ELF-1 (cell line): ENCODE measurements at regions not wholly inside any gene's neighbourhood (a gene's known extent, or its start where the extent isn't known, plus 50 kb on each side); places are given as distances from the start of the nearest gene placed in this dataset.

Experiments used
- DNase-seq: peaks from one replicate; pipeline ENCODE4 v3.0.0-alpha.2; 2016; ENCODE audit warnings: low read depth, low spot score

DNA sequence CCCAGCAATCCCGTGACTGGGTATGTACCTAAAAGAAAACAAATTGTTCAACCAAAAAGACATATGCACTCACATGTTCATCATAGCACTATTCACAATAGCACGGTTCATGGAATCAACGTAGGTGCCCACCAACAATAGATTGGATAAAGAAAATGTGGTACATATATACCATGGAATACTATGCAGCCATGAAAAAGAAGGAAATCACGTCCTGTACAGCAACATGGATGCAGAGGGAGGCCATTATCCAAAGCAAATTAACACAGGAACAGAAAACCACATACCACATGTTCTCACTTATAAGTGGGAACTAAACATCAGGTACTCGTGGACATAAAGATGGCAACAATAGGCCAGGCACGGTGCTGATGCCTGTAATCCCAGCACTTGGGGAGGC lies 207.9 kb upstream of the TNP1 start:
- DNase-seq, result no peak

DNA sequence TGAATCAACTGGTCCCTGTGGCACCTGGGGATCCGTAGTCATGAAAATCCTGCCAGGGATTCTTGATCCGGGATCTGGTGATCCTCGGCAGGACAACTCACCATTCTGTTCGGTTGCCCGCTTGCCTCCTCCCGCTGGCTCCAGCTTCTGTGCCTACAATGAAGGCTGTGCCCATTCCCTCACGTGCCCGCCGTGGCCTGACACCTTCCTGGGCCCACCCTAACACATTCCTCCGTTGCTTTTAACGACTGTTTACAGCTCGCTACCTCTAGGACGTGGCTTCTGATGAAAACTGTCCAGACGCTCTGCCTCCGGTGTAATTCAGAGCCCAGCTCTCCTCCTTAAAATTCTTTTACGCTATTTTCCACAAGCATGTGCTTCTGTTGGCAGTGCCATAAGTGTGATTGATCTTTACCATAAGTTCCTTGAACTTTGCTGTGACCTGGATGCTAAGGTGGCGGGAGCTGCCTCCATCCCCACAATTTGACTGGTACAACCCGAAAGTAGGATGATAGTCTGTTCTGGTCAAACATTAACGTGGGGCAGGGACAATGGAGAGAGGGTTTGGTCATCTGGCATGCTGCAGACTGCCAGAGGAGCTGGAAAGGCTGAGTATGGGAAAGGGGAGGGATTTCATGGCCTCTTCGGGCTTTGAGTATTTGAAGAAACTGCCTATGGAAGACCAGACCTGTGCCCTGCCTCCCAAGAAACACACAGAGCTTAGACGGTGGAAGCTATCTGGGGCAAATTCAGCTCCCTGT lies 206.8 kb upstream of the TNP1 start:
- DNase-seq, result no peak

DNA sequence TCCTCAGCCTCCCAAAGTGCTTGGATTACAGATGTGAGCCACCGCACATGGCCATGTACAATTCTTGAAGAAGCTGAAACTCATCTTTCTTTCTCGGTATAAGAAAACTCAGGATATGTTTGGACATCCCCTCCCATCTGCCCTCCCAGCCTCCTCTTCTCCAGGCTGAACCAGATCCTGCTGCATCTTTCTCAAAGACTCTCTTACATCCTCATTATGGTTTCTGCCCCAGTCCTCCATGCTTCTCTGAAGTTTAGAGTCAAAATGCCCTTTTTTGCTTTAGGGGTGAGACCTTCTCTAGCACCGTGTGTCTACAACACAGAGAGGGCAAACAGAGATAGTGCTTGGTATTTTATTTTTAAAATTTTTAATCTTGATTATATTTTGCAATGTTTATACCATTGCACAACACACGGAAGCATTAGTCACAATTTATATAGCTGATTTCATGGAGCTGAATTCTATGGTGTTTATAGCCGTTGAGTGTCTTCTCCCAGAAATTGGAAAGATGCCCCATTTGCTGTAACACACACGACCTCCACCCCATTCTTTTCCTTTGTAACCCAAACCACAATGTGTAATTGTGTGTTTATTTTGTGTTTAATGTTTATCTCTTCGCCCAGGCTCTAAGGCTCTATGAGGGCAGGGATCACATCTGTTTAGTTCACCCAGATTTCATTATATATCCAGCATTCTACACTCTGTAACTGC lies 206.0 kb upstream of the TNP1 start:
- no peak for DNase-seq

DNA sequence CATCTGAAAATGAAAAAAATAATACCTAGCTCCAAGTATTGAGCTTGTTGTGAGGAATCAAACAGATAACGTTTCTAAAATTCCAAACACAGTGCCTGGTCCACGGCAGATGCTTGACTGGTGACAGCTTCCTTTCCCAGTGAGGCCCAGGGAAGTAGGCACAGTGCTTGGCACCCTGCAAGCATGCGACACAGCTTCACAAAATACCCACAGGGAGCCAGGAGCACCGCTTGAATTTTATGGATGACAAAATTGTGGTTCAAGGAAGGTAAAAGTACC lies 205.1 kb upstream of the TNP1 start:
- DNase-seq, result no peak

DNA sequence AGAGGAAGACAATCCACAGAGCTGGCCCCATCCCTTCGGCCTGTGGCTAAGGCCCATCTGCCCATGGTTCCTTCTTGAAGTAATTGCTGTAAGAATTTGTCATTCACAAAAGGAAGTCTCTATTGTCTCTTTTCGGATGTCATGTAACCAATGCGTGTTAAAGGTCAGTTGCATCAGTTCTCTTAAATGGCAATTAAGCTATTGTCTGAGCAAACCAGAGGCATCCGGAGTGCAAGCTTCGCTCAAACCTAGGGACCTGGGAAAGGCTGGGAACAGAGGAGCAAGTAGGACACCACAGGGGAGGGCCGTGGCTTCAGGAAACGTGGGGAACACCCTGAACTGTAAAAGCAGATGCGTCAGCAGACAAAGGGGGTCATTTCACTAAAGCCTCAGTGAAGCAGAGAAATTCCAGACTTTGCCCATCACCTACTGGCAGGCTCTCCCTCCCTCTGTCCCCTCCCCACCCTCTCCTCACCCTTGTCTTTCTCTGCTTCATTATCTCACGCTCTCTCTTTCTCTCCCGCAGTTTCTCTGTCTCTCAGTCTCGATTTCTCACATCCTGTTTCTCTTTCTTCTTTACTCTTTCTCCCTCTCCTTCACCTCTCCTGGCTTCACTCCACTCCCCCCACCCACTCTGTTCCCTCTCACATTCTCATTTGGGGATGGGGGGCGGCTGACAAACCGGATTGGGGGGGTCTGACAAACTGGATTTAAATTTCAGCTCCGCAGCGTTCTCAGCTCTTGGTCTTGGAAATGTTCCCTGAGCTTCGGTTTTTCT lies 204.6 kb upstream of the TNP1 start:
- DNase-seq, result peak; percentile 23

DNA sequence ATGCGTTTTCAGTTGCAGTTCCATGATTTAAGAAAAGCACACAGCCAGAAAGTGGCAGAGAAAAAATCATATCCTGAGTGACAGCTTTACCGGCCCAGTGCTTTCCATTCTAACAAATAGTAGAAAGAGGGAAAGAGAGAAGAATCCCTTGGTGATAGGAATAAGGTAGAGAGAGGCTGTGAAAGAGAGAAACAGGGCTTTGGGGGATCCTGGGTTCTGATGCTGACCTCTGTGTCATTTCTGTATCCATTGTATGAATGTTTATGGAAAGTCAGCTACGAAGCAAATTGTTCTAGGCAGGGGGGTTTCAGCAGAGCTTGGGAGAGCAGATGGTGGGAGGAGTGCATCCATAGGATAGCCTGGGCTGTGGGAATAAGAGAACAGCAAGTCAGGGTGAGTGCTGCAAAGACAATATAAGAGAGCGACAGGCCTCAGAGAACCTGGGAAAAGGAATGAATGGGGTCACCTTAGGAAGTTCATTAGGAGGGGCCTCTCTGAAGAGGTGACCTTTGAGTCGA lies 203.4 kb upstream of the TNP1 start:
- DNase-seq, result no peak

DNA sequence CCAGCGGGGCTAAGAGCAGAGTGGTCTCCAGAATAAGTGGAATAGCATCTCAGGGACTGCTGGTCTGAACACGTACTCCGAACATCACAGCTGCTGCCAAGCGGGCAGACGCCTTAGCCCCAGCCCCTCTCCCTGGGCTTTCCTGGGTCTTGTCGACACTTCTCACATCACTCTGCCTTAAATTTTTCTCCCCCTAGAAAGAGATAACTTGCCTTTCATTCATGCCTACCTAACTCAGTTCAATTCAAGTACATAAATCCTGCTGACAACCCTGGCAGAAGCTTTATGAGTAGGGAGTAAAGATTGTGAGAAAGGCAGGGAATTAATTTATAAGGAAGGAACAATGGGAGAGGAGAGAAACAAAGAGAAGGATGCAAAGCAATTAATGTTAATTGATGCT lies 202.9 kb upstream of the TNP1 start:
- no peak for DNase-seq

DNA sequence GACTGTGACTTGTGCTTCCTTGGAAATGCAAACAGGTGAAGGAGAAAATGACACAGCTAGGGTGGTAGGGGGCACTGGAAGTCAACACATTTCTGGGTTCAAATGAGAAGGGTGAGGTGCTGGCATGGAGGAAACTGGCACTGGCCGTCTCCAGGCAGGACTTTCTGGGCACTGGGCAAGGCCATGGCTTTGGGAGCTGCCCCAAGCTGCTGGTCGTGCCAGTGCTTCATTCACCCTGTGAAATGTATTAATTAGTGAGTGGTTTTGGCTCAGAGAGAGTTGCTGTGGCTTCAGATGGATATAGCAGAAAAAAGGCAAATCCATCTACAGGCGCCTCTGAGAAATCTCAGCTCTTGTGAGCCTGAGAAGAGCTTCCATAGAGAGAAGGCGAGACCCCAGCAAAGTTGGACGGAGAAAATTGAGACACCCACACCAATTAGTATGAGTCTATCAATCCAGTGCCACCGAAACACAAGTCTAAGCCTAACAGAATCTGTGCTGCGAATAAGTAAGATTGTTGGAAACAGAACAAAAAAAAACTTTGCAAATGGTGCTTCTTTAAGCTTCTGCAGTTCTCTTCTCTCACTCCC lies 202.1 kb upstream of the TNP1 start:
- DNase-seq, result no peak

DNA sequence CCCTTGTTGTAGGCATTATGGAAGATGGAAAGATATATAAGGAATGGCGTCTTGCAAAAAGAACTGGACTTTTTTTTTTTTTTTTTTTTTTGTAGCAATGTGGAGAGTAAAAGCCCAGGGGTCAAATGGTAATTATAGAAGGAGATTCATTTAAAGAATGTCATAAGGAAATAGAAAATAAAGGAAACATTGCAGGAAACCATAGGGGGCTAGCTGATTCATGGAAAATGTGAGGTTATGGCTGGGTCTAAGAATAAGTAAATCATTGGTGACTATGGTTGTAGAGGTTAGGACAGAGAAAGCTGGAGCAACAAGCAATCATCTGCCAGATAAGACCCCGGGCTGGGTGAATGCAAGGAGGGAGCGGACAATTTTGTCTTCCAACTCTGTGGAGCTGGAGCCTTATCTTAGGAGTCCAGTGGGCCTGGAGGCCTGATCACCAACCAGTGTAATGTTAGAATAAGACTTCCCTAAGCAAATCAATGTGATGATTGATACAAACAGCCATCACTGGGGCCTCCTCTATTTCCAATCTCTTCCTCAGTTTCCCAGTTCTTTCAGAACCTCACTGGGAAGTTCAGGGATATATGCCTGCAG lies 201.2 kb upstream of the TNP1 start:
- DNase-seq, result no peak

DNA sequence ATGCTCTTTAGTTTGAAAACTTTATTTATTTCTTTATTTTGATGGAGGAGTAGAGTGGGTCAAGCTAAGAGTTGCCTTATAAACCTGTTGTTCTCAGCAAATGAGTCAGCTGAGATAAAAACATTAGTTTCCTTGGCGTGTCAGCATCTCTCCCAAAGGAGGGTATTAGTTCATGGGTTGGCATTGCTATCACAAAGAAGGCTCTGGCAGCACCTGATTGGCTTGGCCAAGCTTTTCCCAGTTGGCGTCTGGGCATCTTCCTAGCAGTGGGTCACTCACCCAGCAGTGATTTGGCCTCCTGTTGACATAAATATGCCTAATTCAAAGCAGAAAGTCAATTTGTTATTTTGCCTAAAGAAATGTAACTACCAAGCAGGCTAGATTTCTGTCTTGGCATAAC lies 200.7 kb upstream of the TNP1 start:
- DNase-seq, result no peak

DNA sequence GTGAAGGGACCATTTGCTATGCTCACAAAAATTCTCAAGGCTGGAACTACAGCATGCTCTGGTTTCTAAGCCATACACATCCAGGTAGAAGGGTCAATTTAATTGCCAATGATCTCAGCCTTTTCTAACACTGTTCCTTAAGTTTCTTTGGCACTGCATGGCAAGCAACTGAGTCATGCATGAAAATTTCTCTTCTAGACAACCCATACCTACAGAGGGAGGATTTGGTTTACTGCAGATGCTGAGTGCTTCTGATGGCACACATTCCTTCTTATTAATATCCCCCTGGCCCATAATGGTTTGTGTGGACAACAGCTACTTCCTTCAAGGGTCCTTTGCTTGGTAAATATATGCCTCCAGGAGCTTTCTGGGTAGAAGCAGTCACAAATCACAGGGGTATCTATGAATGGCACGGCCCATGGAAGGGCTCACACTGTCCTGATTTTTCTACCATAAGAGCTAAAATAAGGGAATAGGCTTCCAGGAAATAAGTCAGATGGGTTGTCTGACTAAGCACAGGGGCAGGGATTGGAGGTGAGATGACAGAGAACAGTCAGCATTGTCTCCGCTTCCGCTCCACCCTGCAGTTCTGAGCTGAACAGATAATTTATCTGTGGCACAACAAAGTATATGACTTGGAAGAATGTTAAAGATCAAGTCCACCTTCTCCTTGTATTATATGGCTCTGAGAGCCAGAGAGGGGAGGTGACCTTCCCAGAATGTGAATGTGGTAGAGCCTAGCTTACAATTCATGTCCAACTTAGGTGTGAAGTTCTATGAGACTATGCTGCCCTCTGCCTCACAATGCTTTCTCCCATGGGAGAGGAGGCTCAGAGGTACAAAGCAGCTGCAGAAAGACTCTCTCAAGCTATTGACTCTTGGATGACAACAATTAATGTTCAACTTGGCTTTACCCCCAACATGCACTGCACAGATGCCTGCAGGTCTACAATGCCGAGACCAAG lies 199.2 kb upstream of the TNP1 start:
- DNase-seq, result no peak

DNA sequence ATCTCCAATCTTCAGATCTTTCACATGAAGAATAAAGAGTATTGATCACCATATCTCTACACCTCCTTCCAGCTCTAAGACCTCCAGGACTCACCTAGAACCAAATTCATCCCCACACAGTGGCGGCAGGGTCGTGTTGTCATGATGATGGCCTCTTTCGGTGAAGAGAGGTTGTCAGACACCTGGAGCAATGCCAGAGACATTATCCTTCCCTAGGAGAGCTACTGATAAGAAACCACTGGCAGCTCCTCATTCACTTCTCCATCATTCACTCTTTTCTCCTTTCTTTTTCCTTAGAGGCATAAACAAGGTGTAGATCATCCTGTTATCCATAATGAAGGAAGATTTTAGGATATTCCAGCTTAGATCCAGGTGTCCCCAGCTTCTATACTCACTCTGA lies 197.9 kb upstream of the TNP1 start:
- no peak for DNase-seq

DNA sequence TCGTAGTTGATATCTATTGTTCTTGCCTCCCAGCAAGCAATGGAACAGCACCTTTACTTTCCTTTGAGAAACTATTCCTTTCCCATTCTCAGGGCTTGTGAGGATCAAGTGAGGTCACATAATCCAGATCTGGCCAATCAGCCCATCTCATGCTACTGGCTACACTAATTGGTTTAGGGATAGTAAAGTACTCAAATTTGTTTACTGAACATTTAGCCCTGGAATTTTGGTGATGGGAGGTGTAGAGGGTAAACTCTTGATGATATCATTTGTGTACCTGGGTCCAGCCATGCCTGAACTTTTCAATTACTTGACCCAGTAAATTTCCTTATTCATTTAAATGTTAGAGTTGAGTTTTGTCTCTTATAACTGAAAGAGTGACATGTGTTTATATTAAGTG lies 195.8 kb upstream of the TNP1 start:
- DNase-seq, result no peak

DNA sequence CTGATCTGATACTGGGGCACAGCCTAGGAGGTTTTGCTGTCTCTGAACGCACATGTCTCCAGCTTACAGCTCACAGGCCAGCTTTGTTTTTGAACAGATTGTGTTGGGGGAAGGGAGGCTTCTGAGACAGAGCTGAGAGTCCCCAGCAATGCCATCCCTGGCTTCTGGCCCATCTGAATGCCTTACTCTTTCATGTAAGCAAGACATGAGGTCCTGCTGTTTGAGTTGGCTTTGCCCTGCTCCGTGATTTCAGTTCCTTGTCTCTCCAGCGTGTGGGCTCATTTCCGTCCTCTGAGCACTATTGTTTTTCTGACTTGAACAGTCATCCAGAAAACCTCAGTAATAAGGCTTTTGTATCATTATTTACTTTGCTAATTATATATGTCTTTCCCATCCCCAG lies 194.9 kb upstream of the TNP1 start:
- DNase-seq, result no peak

DNA sequence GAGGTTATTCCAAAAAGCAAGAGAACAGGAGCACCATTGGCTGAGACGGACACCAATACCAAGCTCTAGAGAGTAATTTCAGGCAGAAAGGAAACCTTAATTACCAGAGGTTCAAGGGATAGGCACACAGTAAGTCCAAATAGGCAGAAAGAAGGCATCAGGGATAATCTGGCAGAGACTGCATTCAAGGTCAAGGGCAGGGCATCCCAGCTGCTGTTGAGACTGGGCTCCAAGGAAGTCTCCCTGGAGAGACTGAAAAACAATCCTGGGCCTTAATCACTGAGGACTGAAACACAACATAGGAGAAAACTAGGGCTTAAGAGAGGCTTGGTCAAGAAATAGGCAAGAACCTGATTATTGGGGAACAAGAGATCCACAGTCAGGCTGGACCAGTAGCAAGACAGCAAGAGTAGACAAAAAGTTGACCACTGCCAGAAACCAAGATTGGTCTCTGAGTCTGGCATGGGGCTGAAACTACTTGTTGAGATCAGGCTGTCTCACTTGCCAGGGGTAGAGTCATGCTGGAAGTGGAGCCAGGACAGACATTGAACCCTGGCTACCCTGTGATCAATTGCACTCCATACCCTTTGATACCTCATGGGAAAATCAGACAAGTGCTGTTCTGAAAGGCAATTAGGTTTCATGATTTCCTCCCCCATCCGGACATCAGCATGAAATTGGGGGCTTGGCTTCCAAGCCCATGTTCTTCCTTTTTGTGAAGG lies 193.2 kb upstream of the TNP1 start:
- DNase-seq, result no peak

DNA sequence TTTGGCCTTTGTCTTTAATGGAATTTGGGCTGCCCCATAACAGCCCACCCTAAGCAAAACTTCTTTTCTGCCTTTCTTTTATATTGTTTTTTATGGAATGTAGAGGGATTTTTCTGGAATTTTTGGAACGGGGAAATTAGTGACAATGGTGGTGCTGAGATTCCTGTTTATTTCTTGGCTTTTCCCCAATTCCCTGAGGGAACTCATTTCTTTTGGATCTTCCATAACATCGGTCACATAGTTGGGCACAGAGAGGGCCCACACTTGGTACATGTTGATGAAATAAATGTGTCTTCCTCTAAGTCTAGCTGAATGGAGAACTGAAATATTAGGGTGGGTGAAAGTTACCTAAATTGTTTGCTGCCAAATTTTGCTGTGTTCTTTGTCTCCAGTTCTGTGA lies 191.6 kb upstream of the TNP1 start:
- no peak for DNase-seq

DNA sequence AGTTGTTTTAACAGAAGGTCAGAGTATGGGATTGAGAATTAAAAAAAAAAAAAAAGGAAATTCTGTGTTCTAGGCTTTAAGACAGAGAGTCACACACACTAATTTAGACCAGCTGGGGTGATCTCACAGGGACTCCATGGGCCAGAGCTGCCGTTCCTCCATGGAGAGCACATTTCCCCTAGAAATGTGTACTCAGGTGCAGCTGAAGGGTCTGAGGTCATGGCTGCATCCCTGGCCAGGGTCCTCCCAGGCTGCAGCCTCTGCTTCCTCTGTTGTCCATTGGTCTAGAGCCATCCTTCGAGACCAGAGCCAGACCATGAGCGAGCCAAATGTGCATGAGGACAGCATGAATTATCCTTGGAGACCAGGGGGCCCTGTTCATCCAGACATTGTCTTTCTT lies 190.1 kb upstream of the TNP1 start:
- DNase-seq, result no peak

DNA sequence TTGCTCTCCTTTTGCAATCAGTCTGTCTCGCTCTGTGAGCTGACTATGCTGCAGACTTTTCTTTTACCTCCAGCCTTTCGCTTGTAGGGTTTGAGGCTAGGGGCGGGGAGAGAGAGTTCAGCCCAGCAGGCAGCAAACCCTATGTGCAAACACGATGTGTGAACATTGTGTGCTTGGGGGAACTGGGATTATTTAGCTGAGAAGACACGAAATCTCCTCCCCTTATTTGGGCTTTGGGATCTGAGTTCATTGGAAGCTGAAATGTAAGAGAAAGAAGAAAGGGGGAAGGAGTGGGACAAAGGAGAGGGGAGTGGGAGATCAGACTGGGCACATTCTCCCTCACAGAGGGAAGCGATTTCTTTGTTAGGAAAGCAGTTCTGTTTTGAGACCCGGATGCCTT lies 189.6 kb upstream of the TNP1 start:
- DNase-seq, result peak; percentile 54

DNA sequence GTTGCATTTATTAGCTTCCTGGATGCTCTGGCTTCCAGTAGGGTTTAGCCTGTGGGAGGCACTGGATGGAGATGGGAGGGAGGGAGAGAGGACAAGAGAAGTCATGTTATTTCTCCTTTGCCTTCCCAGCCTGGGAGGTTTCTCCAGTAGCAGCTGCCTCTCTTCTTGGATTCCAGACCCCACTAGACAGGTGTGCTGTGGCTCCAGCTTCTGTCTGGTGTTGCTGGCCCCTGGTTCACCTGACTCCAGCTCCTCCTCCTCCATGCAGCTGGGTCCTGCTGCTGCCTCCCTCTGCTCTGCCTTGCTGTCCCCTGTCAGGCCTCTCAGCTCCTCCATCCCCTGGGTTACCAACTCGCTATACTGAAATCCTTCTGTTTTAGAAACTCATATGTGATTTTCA lies 188.9 kb upstream of the TNP1 start:
- peak; percentile 17 for DNase-seq

DNA sequence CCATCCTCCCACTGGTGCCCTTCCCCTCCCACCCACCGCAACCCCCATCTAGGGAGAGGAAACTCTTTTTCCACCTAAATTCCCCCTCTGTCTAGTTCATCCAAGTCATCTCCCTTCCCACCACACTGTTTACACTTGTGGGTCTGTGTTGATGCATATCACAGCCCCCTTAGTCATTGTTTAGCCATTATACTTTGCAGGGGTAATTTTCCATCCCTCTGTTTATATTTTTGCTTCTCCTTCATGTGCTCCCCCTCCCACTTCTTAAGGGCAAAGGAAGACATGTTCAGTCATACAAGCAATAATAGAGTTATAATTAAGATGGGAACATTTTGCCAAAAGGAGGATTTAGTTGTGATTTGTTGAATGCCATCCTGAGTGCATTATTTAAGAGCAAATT lies 187.8 kb upstream of the TNP1 start:
- no peak for DNase-seq
